A172 (cell line): ENCODE measurements at regions not wholly inside any gene's neighbourhood (a gene's known extent, or its start where the extent isn't known, plus 50 kb on each side); places are given as distances from the start of the nearest gene placed in this dataset.
A peak's percentile ranks its signal among the peaks of the same experiment; 100 is the strongest.

ENCODE experiments used
- DNase-seq: peaks from one replicate; pipeline ENCODE4 v3.0.0-alpha.2; 2015; ENCODE audit warnings: low spot score

DNA sequence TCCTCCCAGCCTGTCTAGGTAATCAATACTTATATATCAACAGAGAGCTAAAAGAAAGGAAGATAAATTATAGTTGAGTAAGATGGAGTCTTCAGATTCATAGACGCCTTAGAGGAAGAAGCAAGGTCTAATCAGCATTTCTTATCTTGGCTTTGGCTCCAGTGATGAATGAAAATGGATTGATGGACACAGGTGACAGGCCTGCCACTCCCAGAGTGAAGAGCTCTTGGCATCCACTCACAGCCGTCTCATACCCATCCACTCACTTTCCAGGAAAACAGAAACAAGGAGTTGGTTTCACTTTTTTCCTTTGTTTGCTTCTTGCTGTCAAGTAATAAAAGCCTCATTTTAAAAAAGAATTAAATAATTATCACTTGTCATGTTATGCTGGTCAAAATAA, 168.2 kb downstream of the MFSD1 start:
- no peak for DNase-seq

DNA sequence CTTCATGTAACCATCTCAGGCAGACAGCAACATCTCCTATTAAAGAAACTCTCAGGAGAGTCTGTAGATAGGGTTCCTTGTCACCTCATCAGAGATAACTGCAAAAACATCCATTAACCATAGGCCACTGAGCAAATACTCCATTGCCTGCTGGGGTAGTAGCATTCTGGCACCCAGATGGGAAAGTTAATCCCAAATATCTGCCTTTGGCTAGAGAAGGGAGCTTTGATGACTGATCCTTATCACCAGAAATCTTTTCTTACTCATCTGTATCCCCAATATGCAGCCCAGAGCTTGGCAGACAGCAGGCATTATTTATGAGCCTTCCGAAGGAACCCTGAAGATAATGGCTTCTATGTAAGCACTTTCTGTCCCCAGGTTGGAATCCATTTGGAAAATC, 173.1 kb downstream of the MFSD1 start:
- no peak for DNase-seq

DNA sequence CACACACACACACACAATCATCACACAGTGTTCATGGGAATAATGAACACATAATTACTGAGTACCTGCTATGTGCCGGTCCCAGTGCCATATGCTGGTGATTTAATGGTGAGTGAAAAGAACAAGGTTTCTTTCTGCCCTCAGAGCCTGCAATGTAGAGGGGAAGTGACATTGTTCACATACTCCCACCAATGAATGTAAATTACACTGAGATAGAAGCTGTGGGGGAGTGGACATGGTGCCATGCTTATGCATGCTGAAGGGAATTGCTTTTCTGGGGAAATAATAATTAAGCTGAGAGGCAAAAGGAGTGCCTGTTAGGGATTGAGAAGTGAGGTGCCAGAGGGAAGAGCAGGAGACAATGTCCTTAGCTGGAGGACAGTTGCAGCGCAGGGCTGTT, 175.1 kb downstream of the MFSD1 start:
- DNase-seq, result no peak

DNA sequence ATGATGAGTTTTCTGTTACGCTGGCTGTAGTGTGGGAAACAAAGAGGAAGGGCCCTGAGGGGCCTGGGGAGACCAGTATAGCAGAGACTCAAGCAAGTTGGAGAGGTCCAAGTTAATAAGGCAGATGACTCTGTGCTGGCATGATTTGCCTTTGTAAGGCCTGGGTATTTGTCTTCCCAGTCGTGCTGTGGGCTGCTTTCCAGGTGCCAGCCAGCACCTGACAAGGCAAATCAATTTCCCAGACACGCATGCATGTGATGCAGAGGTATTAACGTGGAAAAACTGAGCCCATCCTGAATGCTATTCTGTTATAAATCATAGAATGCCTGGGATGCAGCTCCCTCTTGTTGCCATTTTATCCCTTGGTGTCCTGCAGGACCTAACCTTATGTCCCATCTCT, 175.6 kb downstream of the MFSD1 start:
- no peak for DNase-seq

DNA sequence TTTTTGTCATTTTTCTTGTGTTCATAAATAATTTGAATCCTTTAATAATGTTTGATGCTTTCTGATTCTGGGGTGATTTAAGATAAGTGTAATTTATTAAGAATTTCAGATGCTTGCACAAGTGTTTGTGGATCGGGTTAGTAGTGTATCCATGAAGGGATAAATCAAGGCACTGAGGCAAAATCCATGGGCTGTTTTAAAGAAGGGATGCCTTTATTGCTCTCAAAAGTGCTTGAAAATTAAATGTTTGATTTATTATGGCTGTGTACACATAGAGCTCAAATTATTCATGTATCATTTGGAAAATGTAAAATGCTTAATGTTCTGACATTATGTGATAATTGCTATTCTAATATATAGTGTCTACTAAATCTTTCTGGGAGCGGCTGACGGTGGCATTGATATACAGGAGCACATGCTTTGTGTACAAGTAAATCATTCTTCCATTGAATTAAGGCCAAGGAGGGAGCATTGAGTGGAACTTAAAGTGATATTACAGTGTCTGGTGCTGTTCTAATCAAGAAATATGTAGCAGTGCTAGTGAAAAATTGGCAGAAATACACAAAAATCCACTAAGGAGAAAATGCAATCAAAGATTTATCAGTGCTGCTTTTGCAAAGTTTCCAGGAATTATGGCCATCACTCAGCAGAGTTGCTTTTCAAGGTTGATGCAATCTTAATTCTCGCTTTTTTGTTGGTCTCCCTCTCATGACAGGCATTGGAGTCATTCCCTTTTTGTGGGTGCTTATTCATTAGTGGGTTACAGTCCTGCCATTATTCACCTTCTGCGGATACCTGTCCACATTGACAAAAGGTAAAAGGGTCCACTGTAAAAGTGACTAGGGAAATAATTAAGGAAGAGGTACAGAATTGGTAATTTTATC, 181.6 kb downstream of the MFSD1 start:
- no peak for DNase-seq

DNA sequence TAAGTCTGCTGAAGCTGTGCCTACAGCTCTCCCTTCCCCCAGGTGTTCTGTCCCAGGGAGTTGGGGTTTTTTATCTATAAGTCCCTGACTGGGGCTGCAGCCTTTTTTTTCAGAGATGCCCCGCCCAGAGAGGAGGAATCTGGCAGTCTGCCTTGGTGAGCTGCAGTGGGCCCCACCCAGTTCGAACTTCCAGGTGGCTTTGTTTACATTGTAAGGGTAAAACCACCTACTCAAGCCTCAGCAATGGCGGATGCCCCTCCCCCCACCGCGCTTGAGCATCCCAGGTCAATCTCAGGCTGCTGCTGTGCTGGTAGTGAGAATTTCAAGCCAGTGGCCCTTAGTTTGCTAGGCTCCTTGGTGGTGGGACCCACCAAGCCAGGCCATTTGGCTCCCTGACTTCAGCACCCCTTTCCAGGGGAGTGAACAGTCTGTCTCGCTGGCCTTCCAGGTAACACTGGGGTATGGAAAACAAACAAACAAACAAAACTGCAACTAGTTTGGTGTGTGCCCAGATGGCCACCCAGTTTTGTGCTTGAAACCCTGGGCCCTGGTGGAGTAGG, 189.4 kb downstream of the MFSD1 start:
- no peak for DNase-seq

DNA sequence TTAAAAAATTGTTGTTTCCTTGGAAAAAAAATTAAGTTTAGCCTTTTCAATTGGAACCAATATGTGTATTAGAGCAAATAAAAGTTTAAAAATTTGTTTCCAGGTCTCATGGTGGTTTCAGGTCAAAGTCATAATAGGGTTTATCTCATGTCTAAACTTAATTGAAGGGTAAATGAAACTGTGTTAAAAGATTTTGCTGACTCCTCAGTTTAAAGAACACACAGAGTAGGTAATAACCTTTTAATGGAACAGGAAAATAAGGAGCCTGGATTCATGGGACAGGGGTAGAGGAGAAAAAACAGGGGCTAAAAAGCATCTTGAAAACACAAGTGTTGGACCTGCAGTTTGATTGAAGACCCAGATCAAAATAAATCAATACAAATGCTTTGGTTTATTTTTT, 190.6 kb downstream of the MFSD1 start:
- DNase-seq, result no peak

DNA sequence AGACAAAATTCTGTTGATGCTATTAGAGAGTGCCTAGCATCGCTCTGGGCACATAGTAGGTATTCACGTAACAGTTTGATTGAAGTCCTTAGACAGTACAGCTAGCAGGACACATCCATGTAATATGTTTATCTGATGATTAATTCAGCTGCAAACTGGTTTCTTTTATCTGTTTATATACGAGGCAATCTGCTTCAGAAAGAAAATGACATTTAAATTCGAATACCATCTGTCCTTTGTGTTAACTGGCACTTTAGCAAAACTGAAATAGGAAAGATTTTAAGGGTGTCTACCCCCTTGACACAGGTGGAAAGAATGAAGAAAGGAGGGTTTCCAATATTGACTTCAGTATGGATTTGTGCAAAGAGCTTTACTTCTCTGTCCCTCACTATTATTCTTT, 192.5 kb downstream of the MFSD1 start:
- DNase-seq, result no peak

DNA sequence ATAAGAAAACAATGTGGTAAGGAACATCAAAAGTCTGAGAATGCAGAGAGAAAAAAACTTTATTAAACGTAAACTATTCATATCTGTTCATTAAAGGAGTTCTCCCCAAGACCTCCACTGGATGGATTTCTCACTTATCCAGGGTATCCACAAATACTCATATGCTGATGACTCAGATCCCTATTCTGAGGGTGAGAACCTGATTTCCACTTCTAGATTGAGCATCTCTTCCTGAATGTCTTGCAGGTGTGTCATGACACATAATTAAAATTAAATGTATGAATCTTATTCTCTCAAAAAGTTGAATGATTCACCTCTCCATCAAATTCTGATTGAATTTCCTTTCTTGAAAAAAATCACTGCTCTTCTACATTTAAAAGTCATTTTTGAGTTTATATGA, 199.9 kb downstream of the MFSD1 start:
- peak; percentile 23 for DNase-seq

DNA sequence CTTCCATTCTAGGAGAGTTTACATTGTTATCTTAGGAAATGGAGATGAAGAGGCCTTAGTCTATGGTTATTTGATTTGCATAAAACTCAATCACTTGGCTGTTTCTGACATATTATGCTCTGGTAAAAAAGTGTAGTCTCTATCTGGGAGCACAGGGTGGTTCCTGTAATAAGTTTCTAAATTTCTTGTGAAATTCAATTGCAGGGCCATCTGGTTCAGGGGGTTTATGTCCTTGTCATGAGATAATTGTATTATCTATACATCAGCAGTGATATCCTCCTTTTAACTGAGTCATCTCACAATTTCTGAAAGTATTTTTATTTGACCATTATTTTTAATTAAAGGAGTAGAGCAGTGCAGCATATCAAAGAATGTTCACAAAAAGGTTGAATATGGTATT, 203.3 kb downstream of the MFSD1 start:
- no peak for DNase-seq

DNA sequence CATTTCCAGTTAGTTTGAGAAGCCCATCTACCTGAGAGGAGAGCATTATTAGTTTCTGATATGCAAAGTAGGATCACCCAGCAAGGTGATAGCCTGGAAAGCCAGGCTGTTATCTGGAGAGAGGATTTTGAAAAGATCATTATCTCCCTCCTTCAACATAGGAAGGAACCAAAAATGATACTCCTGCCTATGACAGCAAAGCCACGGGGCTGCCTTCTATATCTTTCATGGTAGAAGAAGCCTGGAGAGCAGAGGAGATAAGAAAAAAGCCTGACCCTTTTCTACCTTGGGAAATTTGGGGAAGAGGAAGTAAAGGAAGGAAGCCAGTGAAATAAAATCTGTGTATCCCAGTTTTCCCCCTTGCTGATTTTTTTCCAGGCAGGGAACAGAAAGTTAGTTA, 205.5 kb downstream of the MFSD1 start:
- DNase-seq, result no peak

DNA sequence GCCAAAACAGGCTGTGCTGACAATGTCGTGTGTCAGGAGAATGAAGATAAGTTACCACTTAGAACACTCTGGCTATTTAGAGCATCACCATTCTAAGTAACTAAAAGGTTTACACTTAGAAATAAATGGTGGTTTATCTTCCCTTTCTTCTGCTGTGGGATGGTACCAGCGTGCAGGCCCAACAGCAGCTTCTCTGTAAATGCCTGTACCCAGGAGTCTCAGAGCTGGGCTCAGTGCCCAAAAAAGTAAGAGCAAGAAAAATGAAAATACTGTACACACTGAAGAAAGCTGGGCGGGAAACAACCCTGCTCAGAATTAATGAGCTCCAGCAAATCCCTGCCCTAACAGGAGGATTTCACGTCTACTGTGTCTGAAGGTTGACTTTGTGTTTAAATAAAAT, 206.5 kb downstream of the MFSD1 start:
- no peak for DNase-seq

DNA sequence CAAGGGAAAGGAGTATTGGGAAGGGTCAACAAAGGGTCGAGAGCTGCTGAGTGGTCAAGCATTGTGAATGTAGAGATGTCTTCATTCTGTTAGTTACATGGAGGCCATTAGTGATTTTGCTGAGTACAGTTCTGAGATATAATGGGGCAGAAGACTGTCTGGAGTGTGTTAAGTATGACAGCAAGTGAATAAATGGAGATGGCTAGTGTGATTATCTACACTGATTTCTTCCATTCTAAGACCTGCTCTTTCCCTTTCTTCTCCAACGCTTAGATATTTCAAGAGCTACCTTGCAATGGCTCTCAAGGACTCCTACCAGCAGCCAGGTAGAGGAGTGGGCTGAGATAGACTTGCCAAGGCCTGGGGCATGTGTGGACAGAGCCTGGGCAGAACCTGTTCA, 216.5 kb downstream of the MFSD1 start:
- no peak for DNase-seq

DNA sequence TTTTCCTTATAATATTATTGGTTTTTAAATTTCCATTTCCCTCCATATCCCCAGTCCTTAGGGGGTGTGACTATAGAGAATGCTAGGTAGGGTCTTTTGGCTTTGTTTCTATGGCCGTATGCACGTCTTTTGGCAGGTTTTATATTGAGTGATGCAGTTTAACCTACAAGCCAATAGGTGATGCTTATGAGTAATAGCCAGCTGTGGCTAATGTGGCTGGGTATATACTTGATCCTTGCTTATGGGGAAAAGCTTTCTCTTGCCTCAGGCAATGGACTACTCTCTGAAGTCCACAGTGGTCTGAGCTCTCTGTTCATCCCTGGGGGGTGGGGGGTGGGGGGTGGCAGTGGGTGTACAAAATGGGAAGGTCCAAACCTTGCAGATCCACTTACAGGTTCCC, 223.9 kb downstream of the MFSD1 start:
- DNase-seq, result no peak

DNA sequence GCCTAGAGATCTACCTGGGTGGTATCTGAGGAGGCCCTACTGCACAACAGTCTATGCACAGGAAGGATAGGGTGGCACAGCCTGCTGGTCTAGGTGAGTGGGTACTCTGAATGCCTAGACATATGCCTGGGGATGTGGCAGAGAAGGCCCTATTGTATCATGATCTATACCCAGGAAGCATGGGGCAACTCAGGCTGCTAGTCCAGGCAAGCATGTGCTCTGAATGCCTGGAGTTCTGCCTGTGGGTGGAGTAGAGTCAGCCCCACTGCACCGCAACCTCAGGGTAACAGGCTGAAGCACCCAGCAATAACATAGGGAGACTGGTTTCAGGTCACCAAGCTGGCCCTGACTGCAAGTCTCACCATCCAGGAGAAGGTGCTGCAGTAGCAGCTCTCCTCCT, 224.7 kb downstream of the MFSD1 start:
- DNase-seq, result no peak

DNA sequence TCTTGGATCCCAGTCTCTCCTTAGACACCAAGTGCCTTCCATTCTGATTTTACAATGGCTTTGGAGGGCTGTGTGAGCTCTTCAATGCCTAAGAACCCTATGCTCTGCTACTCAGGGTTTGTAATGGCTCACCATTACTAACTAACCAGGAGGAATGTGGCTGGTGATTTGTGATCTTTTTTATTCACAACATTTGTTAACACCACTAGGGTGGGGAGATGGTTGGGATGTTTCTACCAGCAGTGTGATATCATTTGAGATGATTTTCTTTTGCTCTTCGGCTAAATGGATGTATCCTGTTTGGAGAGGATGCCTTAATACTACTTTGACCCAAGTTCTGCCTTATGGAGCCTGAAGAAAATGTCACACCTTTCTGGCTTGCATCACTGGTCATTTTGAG, 226.9 kb downstream of the MFSD1 start:
- no peak for DNase-seq

DNA sequence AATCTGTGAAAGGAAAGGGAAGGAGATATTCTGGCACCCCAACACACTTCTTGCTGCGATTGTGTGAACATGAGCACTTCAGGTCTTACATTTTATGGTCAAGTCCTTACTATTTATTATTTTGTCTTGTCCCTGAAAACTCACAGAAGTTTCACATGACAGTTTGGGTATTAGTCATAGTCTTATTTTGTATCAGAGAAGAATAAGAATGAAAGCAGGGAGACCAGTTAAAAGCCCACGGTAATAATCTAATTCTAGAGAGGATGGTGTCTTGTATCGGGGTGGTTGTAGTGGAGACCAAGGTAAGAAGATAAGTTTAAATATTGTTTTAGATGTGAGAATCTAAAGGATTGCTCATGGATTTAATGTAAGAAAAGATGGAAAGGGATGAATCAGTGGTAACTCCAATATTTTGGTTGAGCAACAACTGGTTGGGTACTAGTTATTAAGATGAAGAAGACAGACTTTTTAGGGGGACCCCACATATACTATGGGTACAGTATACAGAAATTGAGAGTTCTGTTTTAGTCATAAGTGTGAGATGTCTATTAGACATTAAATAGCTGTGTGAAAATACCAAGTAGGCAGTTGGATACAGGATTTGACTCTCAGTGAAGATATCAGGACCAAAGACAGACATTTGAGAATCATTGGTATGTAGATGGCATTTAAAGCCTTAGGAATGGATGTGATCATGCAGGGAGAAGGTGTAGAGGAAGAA, 227.6 kb downstream of the MFSD1 start:
- DNase-seq, result no peak

DNA sequence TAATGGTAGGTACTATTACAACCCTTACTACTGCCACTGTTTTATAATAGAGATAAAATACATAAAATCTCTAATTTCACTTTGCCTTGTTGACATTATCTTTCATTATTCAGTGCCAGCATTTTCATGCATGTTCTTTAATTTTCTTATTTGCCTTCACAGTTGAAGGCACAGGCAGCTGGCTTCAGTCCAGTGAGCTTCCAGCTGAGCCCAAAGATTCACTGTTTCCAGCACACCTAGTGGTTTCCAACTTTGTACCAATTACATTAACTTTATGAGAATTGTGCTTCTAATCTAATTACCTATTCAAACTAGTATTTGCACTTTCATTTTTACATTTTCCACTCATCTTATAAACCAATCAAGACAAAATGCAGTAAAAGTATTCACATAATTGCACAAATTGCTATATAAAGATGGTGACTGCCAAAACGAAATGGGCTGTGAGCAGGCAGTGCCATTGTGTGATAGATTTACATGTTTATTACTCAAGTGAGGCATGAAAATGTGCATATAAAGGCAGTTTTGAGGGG, 228.3 kb downstream of the MFSD1 start:
- DNase-seq, result no peak

DNA sequence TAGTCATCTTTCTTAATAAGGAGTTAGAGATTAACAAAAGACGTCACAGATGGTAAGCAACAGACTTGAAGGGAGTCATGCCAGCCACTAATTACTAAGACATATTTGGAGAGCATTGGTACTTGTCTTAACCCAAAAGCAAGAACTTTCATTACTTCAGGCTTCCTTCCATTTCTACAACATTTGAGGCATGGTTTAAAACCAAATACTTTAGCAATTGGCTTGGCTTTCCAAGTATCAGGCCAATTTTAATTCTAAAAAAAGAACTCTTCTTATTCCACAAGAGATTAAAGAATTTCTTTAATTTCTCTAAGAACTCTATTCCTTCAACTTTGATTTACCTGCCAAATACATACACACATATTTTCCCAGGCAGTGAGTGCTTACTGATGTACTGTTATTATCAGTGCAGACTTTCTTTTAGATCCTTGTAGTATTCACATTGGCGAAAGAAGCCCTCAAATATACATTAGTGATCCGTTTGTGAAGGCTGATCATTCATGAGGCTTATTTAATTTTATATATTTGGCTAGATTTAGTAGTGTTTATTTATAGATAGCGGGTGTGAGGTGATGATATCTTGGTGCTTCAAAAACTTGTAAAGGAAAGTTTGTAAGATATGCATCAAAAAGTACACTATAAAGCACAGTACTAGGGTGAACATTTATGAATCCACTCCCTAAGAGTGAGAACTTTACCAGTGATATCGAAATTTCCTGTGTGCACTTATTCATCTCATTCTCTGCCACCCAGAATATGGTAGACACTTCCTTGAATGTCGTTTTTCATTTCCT, 229.2 kb downstream of the MFSD1 start:
- no peak for DNase-seq

DNA sequence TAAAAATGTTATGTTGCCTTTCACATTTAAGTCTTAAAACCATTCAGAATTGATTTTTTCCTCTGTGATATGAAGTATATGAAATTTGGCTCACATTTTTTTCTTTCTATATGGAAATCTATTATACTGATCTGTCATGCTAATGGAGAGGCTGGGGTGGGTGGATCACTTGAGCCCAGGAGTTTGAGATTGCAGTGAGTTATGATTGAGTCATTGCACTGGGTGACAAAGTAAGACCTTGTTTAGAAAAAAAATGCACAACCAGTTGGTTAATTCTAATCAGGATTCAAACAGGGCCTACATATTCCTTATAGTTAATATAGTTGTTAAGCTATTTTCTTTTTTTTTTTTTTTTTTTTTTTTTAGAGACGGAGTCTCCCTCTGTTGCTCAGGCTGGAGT, 230.5 kb downstream of the MFSD1 start:
- peak; percentile 37 for DNase-seq

DNA sequence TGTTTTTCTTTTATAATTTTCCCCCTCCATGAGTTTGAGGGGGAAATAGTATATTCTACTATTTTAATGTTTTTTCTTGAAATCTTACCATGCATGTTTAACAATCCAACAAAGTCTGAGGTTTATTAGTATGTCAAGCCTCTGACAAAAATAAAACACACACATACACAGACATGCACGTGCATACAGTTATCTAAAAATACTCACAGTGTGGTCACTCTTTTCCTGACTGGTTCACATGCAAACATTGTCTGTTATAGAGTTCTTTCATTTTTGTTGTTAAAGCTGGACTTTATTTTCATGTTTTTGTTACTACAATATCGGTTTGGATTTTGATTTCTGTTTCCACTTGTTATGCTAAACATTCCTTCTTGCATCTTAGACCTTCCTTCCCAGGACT, 236.6 kb downstream of the MFSD1 start:
- no peak for DNase-seq

DNA sequence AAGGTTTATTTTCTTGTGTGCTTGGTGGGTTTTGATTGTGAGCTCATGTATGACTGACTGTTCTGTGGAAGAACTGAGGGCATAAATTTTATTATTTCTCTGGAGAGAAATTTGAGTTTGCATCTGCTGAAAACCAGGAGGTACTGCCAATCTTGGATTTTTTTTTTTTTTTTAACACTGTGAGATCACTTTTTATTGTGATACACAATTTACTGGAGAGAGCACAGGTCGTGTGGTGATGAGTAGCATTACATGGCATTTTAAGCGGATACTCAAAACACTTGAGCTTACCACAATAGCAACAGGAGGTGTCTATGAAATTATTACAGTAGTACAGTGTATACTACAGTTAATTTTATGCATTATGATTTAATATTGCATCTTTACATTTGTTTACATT, 237.4 kb downstream of the MFSD1 start:
- peak; percentile 22 for DNase-seq
